GM12872 (cell line): ENCODE measurements at regions not wholly inside any gene's neighbourhood (a gene's known extent, or its start where the extent isn't known, plus 50 kb on each side); places are given as distances from the start of the nearest gene placed in this dataset.

ENCODE experiments used
- CTCF ChIP-seq: IDR thresholded peaks from 3 replicates; pipeline ENCODE4 v1.5.1; 2011; ENCODE audit warnings: low read depth, mild to moderate bottlenecking, low read length, moderate library complexity; ENCODE audit not compliant: insufficient read depth

DNA sequence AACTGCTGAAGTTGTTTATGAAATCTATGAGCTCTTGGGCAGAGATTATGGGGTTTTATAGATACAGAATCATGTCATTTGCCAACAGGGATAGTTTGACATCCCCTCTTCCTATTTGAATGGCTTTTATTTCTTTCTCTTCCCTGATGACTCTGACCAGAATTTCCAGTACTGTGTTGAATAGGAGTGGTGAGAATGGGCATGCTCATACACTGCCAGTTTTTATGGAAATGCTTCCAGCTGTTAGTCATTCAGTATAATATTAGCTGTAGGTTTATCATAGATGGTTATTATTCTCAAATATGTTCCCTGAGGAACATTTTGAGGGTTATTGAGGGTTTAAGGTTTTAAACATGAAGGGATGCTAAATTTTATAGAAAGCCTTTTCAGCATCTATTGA, 121.2 kb downstream of the NR4A2 start:
- TF ChIP-seq CTCF, result no peak

GRCh38 chr2:156206355-156206754, 126.2 kb downstream of the NR4A2 start:
- TF ChIP-seq CTCF, result no peak

GRCh38 chr2:156199588-156199987, 132.9 kb downstream of the NR4A2 start:
- no peak for TF ChIP-seq CTCF

GRCh38 chr2:156196031-156196430, 136.5 kb downstream of the NR4A2 start:
- TF ChIP-seq CTCF, result no peak

- TF ChIP-seq CTCF, result peak; percentile 20; the same call in 1 of the 3 replicates
Observed at GRCh38 chr2:156192468-156192867, 140.1 kb downstream of the NR4A2 start.

GRCh38 chr2:156191527-156191926, 141.0 kb downstream of the NR4A2 start:
- no peak for TF ChIP-seq CTCF

DNA sequence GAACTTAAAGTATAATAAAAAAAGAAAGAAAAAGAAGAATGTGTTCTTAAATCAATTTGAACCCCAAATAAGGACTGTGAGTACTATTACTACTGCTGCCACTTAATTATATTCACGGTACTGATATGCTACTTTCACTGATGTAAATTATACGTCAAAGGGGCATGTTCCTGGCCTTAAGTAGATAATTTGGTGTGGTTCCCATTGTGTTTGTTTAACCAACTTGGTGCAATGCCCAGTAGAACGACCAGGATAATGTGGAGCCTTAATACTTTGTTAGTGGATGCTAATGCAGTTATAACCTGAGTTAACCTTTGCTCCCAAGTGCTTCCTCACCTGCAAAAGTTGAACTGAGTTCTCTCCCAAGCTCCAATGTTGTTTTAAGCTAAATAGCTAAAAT, 142.0 kb downstream of the NR4A2 start:
- no peak for TF ChIP-seq CTCF

DNA sequence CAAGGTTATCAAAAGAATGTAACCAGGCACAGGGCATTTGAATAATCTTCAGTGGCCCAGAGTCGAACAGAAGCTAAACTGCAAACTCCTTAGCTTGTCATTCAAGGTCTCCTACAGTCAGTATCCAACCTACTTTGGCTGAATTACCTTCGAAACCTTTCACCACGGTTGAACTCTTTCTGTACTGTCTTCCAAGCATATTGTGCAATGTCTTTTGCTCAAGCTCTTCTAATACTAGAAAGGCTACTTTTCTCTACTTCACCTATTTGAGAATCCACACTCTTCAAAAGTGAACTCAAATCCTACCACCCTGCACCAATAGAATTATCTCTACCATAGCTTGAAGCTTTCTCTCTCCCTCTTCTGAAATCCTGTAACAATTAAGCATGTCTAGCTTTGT, 142.9 kb downstream of the NR4A2 start:
- TF ChIP-seq CTCF, result no peak
